Panc1 (cell line): ENCODE measurements at regions not wholly inside any gene's neighbourhood (a gene's known extent, or its start where the extent isn't known, plus 50 kb on each side); places are given as distances from the start of the nearest gene placed in this dataset.
A peak's percentile ranks its signal among the peaks of the same experiment; 100 is the strongest.

Experiments
- ATAC-seq: fragments of 200-7000 bp; cut with Tn5 transposase; 2 replicates; pipeline ENCODE4 v1.9.1; 2020; ENCODE audit warnings: mild to moderate bottlenecking, moderate library complexity
- BruUV-seq: library from RNA; stranded (reverse); fragments of 400-500 nt; replicated peaks from 2 replicates; lab custom pipeline; 2021; lab: Mats Ljungman, UMichigan
- CTCF ChIA-PET: fragments of 300-600 bp; sonication (Branson Sonifier 250); formaldehyde crosslinking; loops from one replicate; lab custom pipeline; 2022; ENCODE audit warnings: antibody characterized with exemption; lab: Charles Lee
- POLR2A ChIA-PET: fragments of 300-600 bp; sonication (Branson Sonifier 250); formaldehyde crosslinking; loops from one replicate; lab custom pipeline; 2022; ENCODE audit warnings: antibody characterized with exemption; lab: Charles Lee
- DNase-seq: peaks from one replicate; pipeline ENCODE4 v3.0.0-alpha.2; 2010; ENCODE audit warnings: low read depth, low spot score
- H3K27ac ChIP-seq: 2 replicates; pipeline ENCODE4 v1.5.1; 2011; ENCODE audit warnings: mild to moderate bottlenecking, low read length, inconsistent platforms
- H3K27me3 ChIP-seq: fragments of 200-500 bp; sonication (Bioruptor generic); 2 replicates; pipeline ENCODE4 v1.6.0; 2014; ENCODE audit warnings: low read length, inconsistent platforms; ENCODE audit not compliant: control insufficient read depth, insufficient read depth
- H3K36me3 ChIP-seq: fragments of 200-500 bp; sonication (Bioruptor generic); 2 replicates; pipeline ENCODE4 v1.5.1; 2014; ENCODE audit warnings: inconsistent platforms, mild to moderate bottlenecking, low read length, moderate library complexity; ENCODE audit not compliant: control insufficient read depth, insufficient read depth
- H3K4me1 ChIP-seq: 2 replicates; pipeline ENCODE4 v1.5.1; 2011; ENCODE audit warnings: inconsistent platforms, mild to moderate bottlenecking, low read length, moderate library complexity; ENCODE audit not compliant: control insufficient read depth, insufficient read depth
- H3K4me3 ChIP-seq, 2 experiments: 2 replicates each; pipeline ENCODE4 v1.5.1; 2011 to 2012; ENCODE audit warnings: low read depth in 2 of 2, low read length in 2 of 2, mild to moderate bottlenecking in 2 of 2, inconsistent platforms in 1 of 2, moderate library complexity in 1 of 2
- H3K9me3 ChIP-seq: fragments of 200-500 bp; sonication (Bioruptor generic); 2 replicates; pipeline ENCODE4 v1.5.1; 2014; ENCODE audit warnings: low read depth, mild to moderate bottlenecking, inconsistent platforms, low read length, moderate library complexity; ENCODE audit not compliant: control insufficient read depth, insufficient read depth
- CTCF ChIP-seq: fragments of 450-650 bp; IDR thresholded peaks from 2 replicates; pipeline ENCODE4 v1.5.1; 2017; ENCODE audit warnings: mild to moderate bottlenecking
- POLR2AphosphoS5 ChIP-seq: IDR thresholded peaks from 2 replicates; pipeline ENCODE4 v1.6.1; 2012; ENCODE audit warnings: mild to moderate bottlenecking, low read depth, low read length, moderate library complexity
- REST ChIP-seq, 2 experiments: IDR thresholded peaks; 2 replicates each; pipeline ENCODE4 v1.6.1; 2011 to 2012; ENCODE audit warnings: low read depth in 2 of 2, control low read depth in 1 of 2, low read length in 1 of 2, mild to moderate bottlenecking in 1 of 2, moderate library complexity in 1 of 2; ENCODE audit not compliant: insufficient read depth in 1 of 2
- SIN3A ChIP-seq: IDR thresholded peaks from 2 replicates; pipeline ENCODE4 v1.6.1; 2012; ENCODE audit warnings: low read depth, mild to moderate bottlenecking, low read length, moderate library complexity, borderline replicate concordance; ENCODE audit not compliant: insufficient read depth
- TCF7L2 ChIP-seq: IDR thresholded peaks from 2 replicates; pipeline ENCODE4 v1.6.1; 2011; ENCODE audit warnings: mild to moderate bottlenecking, low read depth, low read length, inconsistent platforms
- in situ Hi-C: cut with HindIII; loops from 2 replicates; pipeline ENCODE4 v1.10.0; 2016; ENCODE audit warnings: low sequenced_read_pairs, low pct_unique_long_range_greater_than_20kb
- intact Hi-C: fragments of 100-400 bp; cut with micrococcal nuclease; formaldehyde crosslinking; loops from one replicate; pipeline ENCODE4 v1.10.0; 2022; ENCODE audit not compliant: unreplicated experiment

GRCh38 chr2:134117676-134118075 is 136.2 kb upstream of the MGAT5 start:
- Histone ChIP-seq H3K4me1 (peaks cover 10% of the 10 kb centered on the region), H3K9me3 (no peaks in the 10 kb centered on the region), H3K27ac (no peak overlapping the region), H3K4me3 (no peak overlapping the region), H3K36me3 (no peaks in the 10 kb centered on the region), H3K27me3 (peaks cover 16% of the 10 kb centered on the region)
- TF ChIP-seq TCF7L2 (no peak), REST (IDR thresholded peaks at IDR 0.05; ENCODE audit: insufficient read depth in 1 of 2, low read depth in 2 of 2, low read length in 1 of 2) (no peak), POLR2AphosphoS5 (no peak), SIN3A (no peak), CTCF (no peak)
- ATAC-seq = no peak
- no TSS peak for BruUV-seq
- ChIA-PET CTCF (interaction anchor here (0.7 to 2.4 kb wide), 5 partner anchors 88 to 333 kb away, joined by 3 to 25 read pairs (median 7); no protein-coding TSS in a partner anchor), POLR2A (no interaction called here)
- DNase-seq = no peak
- in situ Hi-C loops = no loop called here
- intact Hi-C loops = loop anchor here (1.0 to 5.0 kb wide), 5 partner anchors 90 to 333 kb away; no protein-coding TSS in a partner anchor

- intact Hi-C loops (loop anchor here (1.0 to 5.0 kb wide), 5 partner anchors 89 to 332 kb away; no protein-coding TSS in a partner anchor), in situ Hi-C loops (no loop called here)
- no TSS peak for BruUV-seq
- peak; percentile 69 for DNase-seq
- POLR2A ChIA-PET = no interaction called here
- Histone ChIP-seq H3K4me1 (peaks cover 10% of the 10 kb centered on the region), H3K27me3 (peaks cover 16% of the 10 kb centered on the region), H3K9me3 (no peaks in the 10 kb centered on the region), H3K4me3 (no peak overlapping the region), H3K27ac (peak overlapping the region; percentile 29; the same call in 1 of the 2 replicates), H3K36me3 (no peaks in the 10 kb centered on the region)
- CTCF ChIA-PET = interaction anchor here (0.6 to 2.4 kb wide), 7 partner anchors 87 to 333 kb away, joined by 3 to 25 read pairs (median 4); no protein-coding TSS in a partner anchor
- ATAC-seq = peak; percentile 65
- TF ChIP-seq REST (IDR thresholded peaks at IDR 0.05; ENCODE audit: insufficient read depth in 1 of 2, low read depth in 2 of 2, low read length in 1 of 2) (no peak), CTCF (peak; percentile 78), SIN3A (no peak), POLR2AphosphoS5 (no peak), TCF7L2 (no peak)
Measured at GRCh38 chr2:134118279-134119116, 135.4 kb upstream of the MGAT5 start.
